ENCODE measurements at regions not wholly inside any gene's neighbourhood (a gene's known extent, or its start where the extent isn't known, plus 50 kb on each side); places are given as distances from the start of the nearest gene placed in this dataset.
A peak's percentile ranks its signal among the peaks of the same experiment; 100 is the strongest.

GRCh38 chr1:37120279-37120678 lies 86.0 kb upstream of the GRIK3 start:
- POLR2A ChIA-PET: no interaction called here
- H3K4me3 ChIP-seq (ENCODE audit: low read depth in 2 of 2, low read length in 2 of 2): no peak overlapping the region
- in situ Hi-C loops (cut with HindIII; ENCODE audit: low pct_unique_long_range_greater_than_20kb, low sequenced_read_pairs) (no loop called here), intact Hi-C loops (cut with micrococcal nuclease; ENCODE audit: unreplicated experiment) (no loop called here)
- ATAC-seq (no peak; the same call in 1 of the 2 replicates), DNase-seq (ENCODE audit: low read depth, low spot score) (no peak)
- CTCF ChIA-PET: no interaction called here
- H3K9me3 ChIP-seq (ENCODE audit: control insufficient read depth, insufficient read depth, low read depth, low read length): no peaks in the 10 kb centered on the region
- no peaks in the 10 kb centered on the region for H3K4me1 ChIP-seq (ENCODE audit: control insufficient read depth, insufficient read depth, low read length)
- peaks cover 3% of the 10 kb centered on the region for H3K27me3 ChIP-seq (ENCODE audit: control insufficient read depth, insufficient read depth, low read length)
- no peaks in the 10 kb centered on the region for H3K36me3 ChIP-seq (ENCODE audit: control insufficient read depth, insufficient read depth, low read length)
- TF ChIP-seq, protein P1, sequence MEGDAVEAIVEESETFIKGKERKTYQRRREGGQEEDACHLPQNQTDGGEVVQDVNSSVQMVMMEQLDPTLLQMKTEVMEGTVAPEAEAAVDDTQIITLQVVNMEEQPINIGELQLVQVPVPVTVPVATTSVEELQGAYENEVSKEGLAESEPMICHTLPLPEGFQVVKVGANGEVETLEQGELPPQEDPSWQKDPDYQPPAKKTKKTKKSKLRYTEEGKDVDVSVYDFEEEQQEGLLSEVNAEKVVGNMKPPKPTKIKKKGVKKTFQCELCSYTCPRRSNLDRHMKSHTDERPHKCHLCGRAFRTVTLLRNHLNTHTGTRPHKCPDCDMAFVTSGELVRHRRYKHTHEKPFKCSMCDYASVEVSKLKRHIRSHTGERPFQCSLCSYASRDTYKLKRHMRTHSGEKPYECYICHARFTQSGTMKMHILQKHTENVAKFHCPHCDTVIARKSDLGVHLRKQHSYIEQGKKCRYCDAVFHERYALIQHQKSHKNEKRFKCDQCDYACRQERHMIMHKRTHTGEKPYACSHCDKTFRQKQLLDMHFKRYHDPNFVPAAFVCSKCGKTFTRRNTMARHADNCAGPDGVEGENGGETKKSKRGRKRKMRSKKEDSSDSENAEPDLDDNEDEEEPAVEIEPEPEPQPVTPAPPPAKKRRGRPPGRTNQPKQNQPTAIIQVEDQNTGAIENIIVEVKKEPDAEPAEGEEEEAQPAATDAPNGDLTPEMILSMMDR (IDR thresholded peaks at IDR 0.05): no peak
- TF ChIP-seq TCF7L2 (IDR thresholded peaks at IDR 0.05; ENCODE audit: low read depth, low read length): no peak
- no peak for TF ChIP-seq REST (IDR thresholded peaks at IDR 0.05; ENCODE audit: insufficient read depth in 1 of 2, low read depth in 2 of 2, low read length in 1 of 2)
- no peak for TF ChIP-seq SIN3A (IDR thresholded peaks at IDR 0.05; ENCODE audit: borderline replicate concordance, insufficient read depth, low read depth, low read length)
- TF ChIP-seq POLR2AphosphoS5 (IDR thresholded peaks at IDR 0.05; ENCODE audit: low read depth, low read length): no peak
- BruUV-seq (replicated peaks): no TSS peak
- H3K27ac ChIP-seq (ENCODE audit: low read length): no peak overlapping the region

DNA sequence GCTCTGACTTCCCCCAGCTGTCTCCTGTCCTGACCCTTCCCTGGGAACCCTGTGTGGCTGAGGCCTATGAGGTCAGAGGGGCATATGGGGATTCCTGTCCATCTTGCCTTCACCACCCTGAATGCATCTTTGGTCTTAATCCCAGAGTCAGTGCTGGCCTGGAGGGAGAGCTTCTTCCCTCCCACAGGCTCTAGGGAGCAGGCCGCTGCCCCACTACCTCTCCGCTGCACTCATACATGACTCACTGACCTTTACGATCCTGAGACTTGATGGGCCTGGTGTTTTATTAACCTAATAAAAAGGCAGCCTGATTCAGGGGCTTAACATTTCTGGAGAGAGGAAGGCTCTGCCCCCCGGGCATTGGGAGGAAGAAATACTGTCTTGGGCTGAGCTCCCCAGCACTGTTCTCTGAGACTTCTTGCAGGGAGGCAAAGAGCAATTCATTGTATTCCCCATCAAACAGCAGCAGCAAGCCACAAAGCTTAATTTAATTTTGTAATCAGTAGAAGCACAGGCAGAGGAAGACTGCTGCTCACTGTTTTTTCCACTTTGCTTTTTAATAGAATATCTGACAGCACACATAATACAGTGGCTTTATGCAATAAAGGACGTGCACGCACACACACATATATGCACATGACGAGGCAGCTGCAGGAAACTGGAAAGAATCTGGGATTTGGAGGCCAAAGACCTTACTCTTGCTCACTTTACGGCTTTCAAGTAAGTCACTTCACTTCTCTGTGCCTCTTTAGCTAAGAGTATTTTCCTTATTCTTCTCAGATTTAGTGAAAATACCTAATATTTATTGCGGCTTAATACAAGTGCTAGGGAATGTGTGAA lies 89.2 kb upstream of the GRIK3 start:
- intact Hi-C loops (cut with micrococcal nuclease; ENCODE audit: unreplicated experiment): no loop called here
- POLR2A ChIA-PET: no interaction called here
- DNase-seq (ENCODE audit: low read depth, low spot score) (no peak), ATAC-seq (0 out of 2 replicates have a peak, but pooled peaks have one; percentile 64)
- H3K36me3 ChIP-seq (ENCODE audit: control insufficient read depth, insufficient read depth, low read length): no peaks in the 10 kb centered on the region
- no peak for TF ChIP-seq SIN3A (IDR thresholded peaks at IDR 0.05; ENCODE audit: borderline replicate concordance, insufficient read depth, low read depth, low read length)
- TF ChIP-seq POLR2AphosphoS5 (IDR thresholded peaks at IDR 0.05; ENCODE audit: low read depth, low read length): no peak
- no peak for TF ChIP-seq TCF7L2 (IDR thresholded peaks at IDR 0.05; ENCODE audit: low read depth, low read length)
- TF ChIP-seq REST (IDR thresholded peaks at IDR 0.05; ENCODE audit: insufficient read depth in 1 of 2, low read depth in 2 of 2, low read length in 1 of 2): no peak
- H3K9me3 ChIP-seq (ENCODE audit: control insufficient read depth, insufficient read depth, low read depth, low read length): no peaks in the 10 kb centered on the region
- no peak overlapping the region for H3K27ac ChIP-seq (ENCODE audit: low read length)
- no peak overlapping the region for H3K4me3 ChIP-seq (ENCODE audit: low read depth in 2 of 2, low read length in 2 of 2)
- no peaks in the 10 kb centered on the region; the same call in none of the 2 replicates for H3K27me3 ChIP-seq (ENCODE audit: control insufficient read depth, insufficient read depth, low read length)
- no TSS peak for BruUV-seq (replicated peaks)
- CTCF ChIA-PET: no interaction called here
- H3K4me1 ChIP-seq (ENCODE audit: control insufficient read depth, insufficient read depth, low read length): no peaks in the 10 kb centered on the region
- in situ Hi-C loops (cut with HindIII; ENCODE audit: low pct_unique_long_range_greater_than_20kb, low sequenced_read_pairs): no loop called here
